HG03571 (cell line): ENCODE measurements at regions not wholly inside any gene's neighbourhood (a gene's known extent, or its start where the extent isn't known, plus 50 kb on each side); places are given as distances from the start of the nearest gene placed in this dataset.

ENCODE experiments used
- ATAC-seq: cut with Tn5 transposase; IDR thresholded peaks from one replicate; pipeline ENCODE4 v1.9.1; 2021; ENCODE audit not compliant: unreplicated experiment

- no peak for ATAC-seq
Measured at GRCh38 chr18:25005541-25006403, 346.2 kb downstream of the ZNF521 start.

- no peak for ATAC-seq
Measured at GRCh38 chr18:25010623-25011374, 341.2 kb downstream of the ZNF521 start.
